ENCODE measurements at regions not wholly inside any gene's neighbourhood (a gene's known extent, or its start where the extent isn't known, plus 50 kb on each side); places are given as distances from the start of the nearest gene placed in this dataset.

DNA sequence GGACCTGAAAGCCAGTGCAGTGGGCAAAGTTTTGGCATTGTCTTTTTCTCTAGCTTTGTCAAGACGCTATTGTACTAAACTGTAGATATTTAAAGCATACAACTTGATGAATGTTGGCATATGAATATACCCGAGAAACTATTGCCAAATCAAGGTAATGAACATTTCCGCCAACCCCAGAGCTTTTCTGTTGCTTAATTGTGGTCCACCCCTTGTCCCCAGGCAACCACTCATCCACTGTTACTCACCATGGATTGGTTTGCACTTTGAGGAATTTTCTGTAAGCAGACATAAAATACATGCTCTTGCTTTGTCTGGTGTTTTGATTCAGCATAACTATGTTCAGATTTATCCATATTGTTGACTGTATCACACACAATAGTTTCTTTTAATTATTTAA lies 688.4 kb downstream of the ADCYAP1 start:
- H3K27me3 Mint-ChIP-seq: peaks cover 3% of the 10 kb centered on the region

GRCh38 chr18:1595195-1595594 lies 690.5 kb downstream of the ADCYAP1 start:
- peaks cover 3% of the 10 kb centered on the region for H3K27me3 Mint-ChIP-seq
- H3K27ac Mint-ChIP-seq: no peak overlapping the region
- no peaks in the 10 kb centered on the region for H3K9me3 Mint-ChIP-seq (ENCODE audit: low read depth)
- no peak for TF ChIP-seq CTCF (IDR thresholded peaks at IDR 0.05; ENCODE audit: unreplicated experiment)
- H3K36me3 Mint-ChIP-seq (ENCODE audit: insufficient read depth): no peaks in the 10 kb centered on the region
- no peak overlapping the region for H3K4me3 Mint-ChIP-seq (ENCODE audit: low read depth)
- peaks cover 1% of the 10 kb centered on the region for H3K4me1 Mint-ChIP-seq (ENCODE audit: low read depth)
- DNase-seq (ENCODE audit: low spot score, unreplicated experiment): no peak

More for the DNA sequence above, 688.4 kb downstream of the ADCYAP1 start:
- Mint-ChIP-seq H3K4me3 (ENCODE audit: low read depth) (no peak overlapping the region), H3K4me1 (ENCODE audit: low read depth) (peaks cover 1% of the 10 kb centered on the region), H3K9me3 (ENCODE audit: low read depth) (no peaks in the 10 kb centered on the region), H3K27ac (no peak overlapping the region), H3K36me3 (ENCODE audit: insufficient read depth) (no peaks in the 10 kb centered on the region)
- DNase-seq (ENCODE audit: low spot score, unreplicated experiment): no peak
- TF ChIP-seq CTCF (IDR thresholded peaks at IDR 0.05; ENCODE audit: unreplicated experiment): no peak

- Mint-ChIP-seq H3K4me1 (ENCODE audit: low read depth) (peaks cover 1% of the 10 kb centered on the region), H3K27ac (no peak overlapping the region), H3K9me3 (ENCODE audit: low read depth) (no peaks in the 10 kb centered on the region), H3K27me3 (no peaks in the 10 kb centered on the region), H3K4me3 (ENCODE audit: low read depth) (no peak overlapping the region), H3K36me3 (ENCODE audit: insufficient read depth) (no peaks in the 10 kb centered on the region)
- DNase-seq (ENCODE audit: low spot score, unreplicated experiment): no peak
- no peak for TF ChIP-seq CTCF (IDR thresholded peaks at IDR 0.05; ENCODE audit: unreplicated experiment)
Observed at GRCh38 chr18:1599196-1599595, 694.5 kb downstream of the ADCYAP1 start.

- Mint-ChIP-seq H3K27me3 (no peaks in the 10 kb centered on the region), H3K27ac (no peak overlapping the region), H3K9me3 (ENCODE audit: low read depth) (no peaks in the 10 kb centered on the region), H3K4me1 (ENCODE audit: low read depth) (peaks cover 17% of the 10 kb centered on the region), H3K4me3 (ENCODE audit: low read depth) (no peak overlapping the region), H3K36me3 (ENCODE audit: insufficient read depth) (no peaks in the 10 kb centered on the region)
- DNase-seq (ENCODE audit: low spot score, unreplicated experiment): no peak
- no peak for TF ChIP-seq CTCF (IDR thresholded peaks at IDR 0.05; ENCODE audit: unreplicated experiment)
Observed at GRCh38 chr18:1604751-1605150, 700.1 kb downstream of the ADCYAP1 start.

GRCh38 chr18:1618364-1618763 lies 713.7 kb downstream of the ADCYAP1 start:
- no peak for DNase-seq (ENCODE audit: low spot score, unreplicated experiment)
- Mint-ChIP-seq H3K4me1 (ENCODE audit: low read depth) (peaks cover 6% of the 10 kb centered on the region), H3K4me3 (ENCODE audit: low read depth) (no peak overlapping the region), H3K9me3 (ENCODE audit: low read depth) (peaks cover 4% of the 10 kb centered on the region), H3K27me3 (peaks cover 10% of the 10 kb centered on the region), H3K36me3 (ENCODE audit: insufficient read depth) (no peaks in the 10 kb centered on the region), H3K27ac (no peak overlapping the region)
- no peak for TF ChIP-seq CTCF (IDR thresholded peaks at IDR 0.05; ENCODE audit: unreplicated experiment)
